Transverse colon (tissue), 4 donors: ENCODE measurements at regions not wholly inside any gene's neighbourhood (a gene's known extent, or its start where the extent isn't known, plus 50 kb on each side); places are given as distances from the start of the nearest gene placed in this dataset.

Source experiments
- EP300 ChIP-seq: sonication (generic); formaldehyde crosslinking; IDR thresholded peaks from one replicate; pipeline ENCODE4 v1.6.1; 2017; ENCODE audit warnings: antibody characterized with exemption, low read depth
- POLR2A ChIP-seq: fragments of 450-650 bp; IDR thresholded peaks from one replicate; pipeline ENCODE4 v1.6.1; 2016; ENCODE audit warnings: antibody characterized with exemption, mild to moderate bottlenecking, moderate library complexity
- POLR2AphosphoS5 ChIP-seq, 3 donors: sonication (generic); formaldehyde crosslinking; IDR thresholded peaks; one replicate each; pipeline ENCODE4 v1.6.1; 2016; ENCODE audit warnings: antibody characterized with exemption in 3 of 3
- TF ChIP-seq, protein P1 (sequence below), 5 experiments: fragments of 200-600 bp in 3 of 5; fragments of 450-650 bp in 2 of 5; sonication (generic) in 3 of 5; IDR thresholded peaks; 1 replicate in 2 of 5; 2 replicates in 3 of 5; pipeline ENCODE4 v1.5.1; 2016 to 2017; ENCODE audit warnings: antibody characterized with exemption in 5 of 5, inconsistent platforms in 3 of 5, mild to moderate bottlenecking in 2 of 5, moderate library complexity in 1 of 5

DNA sequence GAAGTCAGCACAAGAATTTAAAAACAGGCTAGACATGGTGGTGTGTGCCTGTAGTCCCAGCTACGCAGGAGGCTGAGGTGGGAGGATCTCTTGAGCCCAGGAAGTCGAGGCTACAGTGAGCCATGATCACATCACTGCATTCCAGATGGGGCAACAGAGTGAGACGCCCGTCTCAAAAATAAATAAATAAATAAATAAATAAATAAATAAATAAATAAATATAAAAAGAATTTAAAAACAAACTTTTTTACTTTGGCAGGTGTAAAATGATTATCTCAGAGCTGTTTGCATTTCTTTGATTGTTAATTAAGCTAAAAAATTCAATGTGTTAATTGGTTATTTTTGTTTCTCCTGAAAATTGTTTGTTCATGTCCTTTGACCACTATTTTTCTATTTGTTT lies 97.5 kb upstream of the RPS6KA3 start:
- no peak for TF ChIP-seq EP300
- TF ChIP-seq, protein P1, sequence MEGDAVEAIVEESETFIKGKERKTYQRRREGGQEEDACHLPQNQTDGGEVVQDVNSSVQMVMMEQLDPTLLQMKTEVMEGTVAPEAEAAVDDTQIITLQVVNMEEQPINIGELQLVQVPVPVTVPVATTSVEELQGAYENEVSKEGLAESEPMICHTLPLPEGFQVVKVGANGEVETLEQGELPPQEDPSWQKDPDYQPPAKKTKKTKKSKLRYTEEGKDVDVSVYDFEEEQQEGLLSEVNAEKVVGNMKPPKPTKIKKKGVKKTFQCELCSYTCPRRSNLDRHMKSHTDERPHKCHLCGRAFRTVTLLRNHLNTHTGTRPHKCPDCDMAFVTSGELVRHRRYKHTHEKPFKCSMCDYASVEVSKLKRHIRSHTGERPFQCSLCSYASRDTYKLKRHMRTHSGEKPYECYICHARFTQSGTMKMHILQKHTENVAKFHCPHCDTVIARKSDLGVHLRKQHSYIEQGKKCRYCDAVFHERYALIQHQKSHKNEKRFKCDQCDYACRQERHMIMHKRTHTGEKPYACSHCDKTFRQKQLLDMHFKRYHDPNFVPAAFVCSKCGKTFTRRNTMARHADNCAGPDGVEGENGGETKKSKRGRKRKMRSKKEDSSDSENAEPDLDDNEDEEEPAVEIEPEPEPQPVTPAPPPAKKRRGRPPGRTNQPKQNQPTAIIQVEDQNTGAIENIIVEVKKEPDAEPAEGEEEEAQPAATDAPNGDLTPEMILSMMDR (IDR thresholded peaks at IDR 0.05), result no peak
- no peak for TF ChIP-seq POLR2A
- no peak for TF ChIP-seq POLR2AphosphoS5 (IDR thresholded peaks at IDR 0.05)
